GM18907 (cell line): ENCODE measurements at regions not wholly inside any gene's neighbourhood (a gene's known extent, or its start where the extent isn't known, plus 50 kb on each side); places are given as distances from the start of the nearest gene placed in this dataset.
A peak's percentile ranks its signal among the peaks of the same experiment; 100 is the strongest.
"Not testable (repeated sequence)": the region's sequence is repeated elsewhere in the genome, so short reads cannot be mapped to it uniquely, and the experiment has no call there.

ENCODE experiments used
- ATAC-seq: cut with Tn5 transposase; IDR thresholded peaks from one replicate; pipeline ENCODE4 v1.9.1; 2021; ENCODE audit warnings: mild to moderate bottlenecking, moderate library complexity; ENCODE audit not compliant: unreplicated experiment

- no peak for ATAC-seq
Observed at GRCh38 chr9:124164811-124165210, 92.9 kb upstream of the NEK6 start.

- ATAC-seq, result no peak
Observed at GRCh38 chr9:124174433-124174832, 83.3 kb upstream of the NEK6 start.

DNA sequence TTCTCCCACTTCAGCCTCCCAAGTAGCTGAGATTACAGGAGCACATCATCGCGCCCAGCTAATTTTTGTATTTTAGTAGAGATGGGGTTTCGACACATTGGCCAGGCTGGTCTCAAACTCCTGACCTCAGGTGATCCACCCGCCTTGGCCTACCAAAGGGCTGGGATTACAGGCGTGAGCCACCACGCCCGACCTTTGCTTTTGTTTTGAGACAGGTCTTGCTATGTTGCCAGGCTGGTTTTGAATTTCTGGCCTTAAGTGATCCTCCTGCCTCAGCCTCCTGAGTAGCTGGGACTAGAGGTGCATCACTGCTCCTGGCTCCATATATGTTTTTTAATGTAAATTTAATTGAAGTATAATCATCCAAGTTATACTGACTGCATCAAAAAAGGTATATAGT lies 80.2 kb upstream of the NEK6 start:
- not testable (repeated sequence) for ATAC-seq

GRCh38 chr9:124179196-124180071 lies 78.3 kb upstream of the NEK6 start:
- no peak for ATAC-seq

GRCh38 chr9:124180557-124180956 lies 77.2 kb upstream of the NEK6 start:
- ATAC-seq, result no peak

- ATAC-seq, result no peak
Observed at GRCh38 chr9:124182741-124183140, 75.0 kb upstream of the NEK6 start.

- no peak for ATAC-seq
Observed at GRCh38 chr9:124183772-124184171, 74.0 kb upstream of the NEK6 start.

DNA sequence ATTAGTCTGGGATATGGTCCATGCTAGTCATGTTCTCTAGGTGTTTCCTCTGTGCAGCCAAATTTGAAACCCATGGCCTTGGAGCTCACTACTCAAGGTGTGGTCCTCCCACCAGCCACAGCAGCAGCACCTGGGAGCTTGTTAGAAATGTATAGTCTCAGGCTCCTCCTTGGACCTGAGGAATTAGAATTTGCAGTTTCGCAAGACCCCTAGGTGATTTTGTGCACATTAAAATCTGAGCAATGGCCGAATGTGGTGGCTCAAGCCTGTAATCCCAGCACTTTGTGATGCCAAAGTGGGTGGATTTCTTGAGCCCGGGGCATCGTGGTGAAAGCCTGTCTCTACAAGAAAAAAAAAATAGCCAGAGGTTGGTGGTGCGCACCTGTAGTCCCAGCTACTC lies 72.3 kb upstream of the NEK6 start:
- no peak for ATAC-seq

- ATAC-seq, result no peak
Observed at GRCh38 chr9:124187311-124187710, 70.4 kb upstream of the NEK6 start.

DNA sequence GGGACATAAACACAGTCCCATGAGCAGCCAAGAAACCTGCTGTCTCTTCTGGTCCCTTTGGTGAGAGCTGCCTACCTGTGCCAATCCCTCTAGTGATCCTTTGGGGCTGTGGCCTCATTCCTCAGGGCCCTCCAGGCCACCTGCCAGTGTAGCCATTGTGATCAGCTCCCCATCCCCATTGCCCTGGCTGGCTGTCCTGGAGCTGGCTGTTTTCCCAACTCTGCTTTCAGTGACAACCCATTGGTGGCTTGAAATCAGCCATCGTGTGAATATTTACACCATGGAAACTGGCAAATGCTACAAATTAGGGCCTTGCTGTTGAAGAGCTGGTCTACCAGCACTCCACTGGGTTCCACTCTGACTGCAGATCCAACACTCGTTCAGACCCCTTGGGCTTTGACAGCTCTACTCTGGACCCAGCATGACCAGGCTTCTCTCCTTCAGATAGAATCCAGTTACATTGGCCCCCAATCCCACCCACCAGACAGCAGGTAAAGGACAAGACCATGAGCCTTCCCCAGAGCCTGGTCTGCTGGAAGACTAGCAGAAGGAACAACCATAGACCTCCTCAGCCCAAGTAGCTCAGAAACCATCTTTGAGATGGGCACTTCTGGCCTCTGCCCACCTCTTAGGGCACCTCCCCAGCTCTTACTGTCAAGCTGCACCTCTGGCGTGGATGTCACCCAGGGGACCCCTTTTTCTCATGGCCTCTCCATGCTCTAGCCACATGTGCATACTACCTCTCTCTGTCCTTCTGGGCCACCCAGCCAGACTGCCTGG lies 69.2 kb upstream of the NEK6 start:
- no peak for ATAC-seq

- ATAC-seq, result no peak
Observed at GRCh38 chr9:124190761-124191160, 67.0 kb upstream of the NEK6 start.

- ATAC-seq, result no peak
Observed at GRCh38 chr9:124191691-124192395, 65.9 kb upstream of the NEK6 start.

GRCh38 chr9:124196814-124197176 lies 61.0 kb upstream of the NEK6 start:
- no peak for ATAC-seq

DNA sequence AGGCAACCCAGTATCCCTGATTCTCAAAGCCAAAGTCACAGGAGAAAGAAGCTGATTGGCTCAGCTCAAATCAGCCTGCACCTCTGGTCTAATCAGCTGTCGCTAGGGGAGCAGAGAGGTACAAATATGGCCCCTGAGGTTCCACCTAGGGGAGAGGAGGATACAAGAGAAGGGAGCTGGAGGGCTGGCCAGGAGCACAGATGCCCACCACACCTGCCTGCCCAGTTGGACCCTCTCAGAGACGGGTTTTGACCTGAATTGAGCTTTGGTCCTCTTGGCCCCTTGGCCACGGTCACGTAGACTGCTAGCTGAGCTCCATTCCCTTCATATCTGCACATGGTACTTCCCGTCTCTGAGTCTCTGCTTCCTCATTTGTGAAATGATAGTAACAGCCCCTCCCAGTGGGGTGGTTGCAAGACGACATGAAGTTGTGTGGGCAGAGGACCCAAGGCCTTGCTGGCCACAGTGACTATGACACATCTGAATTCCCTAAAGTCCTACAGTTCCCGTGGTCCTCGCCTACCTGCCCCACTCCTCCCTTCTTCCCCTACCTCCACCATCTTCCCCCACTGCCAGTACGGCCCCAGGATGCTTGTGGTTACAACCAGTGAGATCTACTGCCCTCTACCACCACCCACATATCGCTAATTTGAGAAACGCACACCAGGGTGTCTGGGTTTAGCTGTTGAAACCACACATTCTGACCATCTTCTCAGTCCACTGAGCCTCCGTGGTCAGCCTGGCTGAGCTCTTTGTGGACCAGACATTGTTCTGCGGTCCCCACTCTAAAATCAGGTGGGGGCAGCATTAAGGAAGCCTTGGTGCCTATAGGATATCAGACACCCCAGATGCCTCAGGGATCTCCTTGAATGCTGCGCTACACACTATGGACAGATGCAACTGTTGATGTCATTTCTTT lies 60.3 kb upstream of the NEK6 start:
- peak; percentile 60 for ATAC-seq

DNA sequence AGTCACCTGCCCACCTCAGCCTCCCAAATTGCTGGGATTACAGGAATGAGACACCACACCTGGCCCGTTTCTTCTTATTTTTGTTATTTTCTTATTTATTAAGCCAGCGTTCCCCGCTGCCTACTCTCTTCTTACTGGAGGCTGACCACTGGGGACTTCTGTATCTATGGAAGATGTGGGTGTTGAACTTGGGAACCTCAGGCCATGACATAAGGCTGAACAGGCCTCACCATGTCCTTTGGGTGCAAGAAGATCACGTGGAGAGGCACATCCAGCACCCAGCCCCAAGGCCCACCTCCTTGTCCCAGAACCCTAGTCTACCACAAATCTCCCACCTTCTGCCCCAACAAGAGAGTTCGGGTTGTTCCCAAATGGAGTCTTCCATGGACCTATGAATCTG lies 59.4 kb upstream of the NEK6 start:
- no peak for ATAC-seq

- no peak for ATAC-seq
Observed at GRCh38 chr9:124198948-124199347, 58.8 kb upstream of the NEK6 start.

- ATAC-seq, result no peak
Observed at GRCh38 chr9:124199474-124199873, 58.3 kb upstream of the NEK6 start.

DNA sequence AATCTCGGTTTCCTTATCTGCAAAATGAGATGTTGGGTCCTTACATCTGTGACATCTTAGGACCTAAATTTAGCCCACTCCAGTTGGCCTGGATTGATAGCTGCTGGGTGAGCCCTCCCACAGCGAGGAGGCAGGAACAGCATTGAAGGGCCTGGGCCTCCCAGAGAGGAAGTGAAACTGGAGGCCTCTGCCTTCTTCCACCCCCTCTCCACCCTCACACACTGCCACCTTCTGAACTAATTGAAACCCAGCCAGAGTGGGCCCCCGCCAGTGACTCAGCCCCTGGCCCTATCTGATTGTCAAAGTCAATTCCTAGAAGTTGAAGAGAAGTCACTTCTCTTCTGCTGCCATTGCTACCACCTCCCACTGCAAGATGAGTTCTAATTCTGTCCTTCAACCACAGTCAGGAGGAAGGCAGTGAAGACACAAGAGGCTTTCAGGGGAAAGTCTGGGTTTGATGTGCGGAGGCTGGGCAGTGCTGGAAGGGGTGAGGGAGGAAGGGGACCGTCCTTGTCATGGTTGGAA lies 55.2 kb upstream of the NEK6 start:
- peak; percentile 88 for ATAC-seq

DNA sequence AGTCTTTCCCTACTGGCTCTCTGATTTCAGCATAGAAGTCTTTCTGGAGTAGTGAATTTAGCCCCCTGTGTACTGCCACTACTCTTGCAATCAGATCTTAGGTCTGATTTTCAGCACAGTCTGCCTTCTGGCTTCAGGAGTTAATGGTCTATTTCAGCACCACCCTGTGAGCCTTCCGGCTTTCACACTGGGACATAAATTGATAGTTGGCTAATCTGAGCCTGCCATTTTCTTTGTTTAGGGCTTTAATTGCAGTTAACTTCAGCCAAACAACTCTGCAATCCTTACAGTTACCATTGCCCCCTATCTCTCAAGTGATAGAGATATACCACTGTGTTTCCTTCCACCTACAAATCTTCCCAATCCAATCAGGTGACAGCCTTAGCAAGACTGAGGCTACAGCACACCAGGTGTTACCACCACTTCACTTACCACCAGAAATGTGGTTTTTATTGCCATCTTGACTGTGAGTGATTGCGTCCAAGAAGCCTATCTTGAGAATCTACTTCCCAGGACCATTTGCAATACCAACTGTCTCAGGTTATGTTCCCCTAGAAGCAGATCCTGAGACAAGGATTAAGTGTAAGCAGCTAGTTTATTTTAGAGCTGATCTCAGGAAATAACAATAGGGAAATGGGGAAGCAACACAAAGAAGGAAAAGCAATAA lies 51.9 kb upstream of the NEK6 start:
- no peak for ATAC-seq

DNA sequence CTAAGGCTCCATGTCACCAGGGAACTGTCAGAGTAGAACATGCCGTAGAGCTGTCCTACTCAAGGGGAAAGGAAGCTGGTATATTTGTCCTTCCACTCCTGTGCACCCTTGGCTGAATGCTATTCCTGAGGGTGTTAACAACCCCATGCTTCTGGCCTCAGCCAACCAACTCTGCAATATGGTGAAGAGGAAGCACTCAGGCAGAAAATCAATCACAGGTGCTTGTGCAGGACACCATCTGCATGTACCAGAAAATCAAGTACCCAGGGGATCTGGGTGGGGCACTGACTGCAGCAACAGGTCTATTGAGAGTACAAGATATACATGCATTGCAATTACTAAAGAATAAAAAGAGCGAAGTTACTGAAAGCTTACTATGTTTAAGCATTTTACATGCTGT lies 51.4 kb upstream of the NEK6 start:
- ATAC-seq, result no peak
